ENCODE measurements at regions not wholly inside any gene's neighbourhood (a gene's known extent, or its start where the extent isn't known, plus 50 kb on each side); places are given as distances from the start of the nearest gene placed in this dataset.
"Not testable (repeated sequence)": the region's sequence is repeated elsewhere in the genome, so short reads cannot be mapped to it uniquely, and the experiment has no call there.

GRCh38 chrX:508163-508562 lies 121.5 kb upstream of the PPP2R3B start:
- no peaks in the 10 kb centered on the region for H3K9me3 ChIP-seq (ENCODE audit: control insufficient read depth, insufficient read depth, low read length)
- H3K79me2 ChIP-seq (ENCODE audit: control insufficient read depth, low read length) = no peaks in the 10 kb centered on the region
- TF ChIP-seq EZH2phosphoT487 (IDR thresholded peaks at IDR 0.05; ENCODE audit: borderline replicate concordance, low read length) = no peak
- TF ChIP-seq, protein P1, sequence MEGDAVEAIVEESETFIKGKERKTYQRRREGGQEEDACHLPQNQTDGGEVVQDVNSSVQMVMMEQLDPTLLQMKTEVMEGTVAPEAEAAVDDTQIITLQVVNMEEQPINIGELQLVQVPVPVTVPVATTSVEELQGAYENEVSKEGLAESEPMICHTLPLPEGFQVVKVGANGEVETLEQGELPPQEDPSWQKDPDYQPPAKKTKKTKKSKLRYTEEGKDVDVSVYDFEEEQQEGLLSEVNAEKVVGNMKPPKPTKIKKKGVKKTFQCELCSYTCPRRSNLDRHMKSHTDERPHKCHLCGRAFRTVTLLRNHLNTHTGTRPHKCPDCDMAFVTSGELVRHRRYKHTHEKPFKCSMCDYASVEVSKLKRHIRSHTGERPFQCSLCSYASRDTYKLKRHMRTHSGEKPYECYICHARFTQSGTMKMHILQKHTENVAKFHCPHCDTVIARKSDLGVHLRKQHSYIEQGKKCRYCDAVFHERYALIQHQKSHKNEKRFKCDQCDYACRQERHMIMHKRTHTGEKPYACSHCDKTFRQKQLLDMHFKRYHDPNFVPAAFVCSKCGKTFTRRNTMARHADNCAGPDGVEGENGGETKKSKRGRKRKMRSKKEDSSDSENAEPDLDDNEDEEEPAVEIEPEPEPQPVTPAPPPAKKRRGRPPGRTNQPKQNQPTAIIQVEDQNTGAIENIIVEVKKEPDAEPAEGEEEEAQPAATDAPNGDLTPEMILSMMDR (IDR thresholded peaks at IDR 0.05; ENCODE audit: low read depth, low read length, poor library complexity, severe bottlenecking) = no peak
- H3K4me3 ChIP-seq (ENCODE audit: low read length) = no peak overlapping the region
- no peak overlapping the region for H3K27ac ChIP-seq (ENCODE audit: low read depth, low read length)
- H3K36me3 ChIP-seq (ENCODE audit: control insufficient read depth, low read length) = no peaks in the 10 kb centered on the region
- H3K4me1 ChIP-seq (ENCODE audit: control insufficient read depth, low read length) = no peaks in the 10 kb centered on the region
- no peak overlapping the region for H3K4me2 ChIP-seq (ENCODE audit: low read length)
- H3F3A ChIP-seq (ENCODE audit: control insufficient read depth, insufficient read depth) = no peaks in the 10 kb centered on the region
- no peaks in the 10 kb centered on the region for H3K9me2 ChIP-seq (replicated peaks; ENCODE audit: control insufficient read depth, low read length)
- no peaks in the 10 kb centered on the region for H4K20me1 ChIP-seq (ENCODE audit: control insufficient read depth, insufficient read depth, low read depth, low read length)
- no peaks in the 10 kb centered on the region for H3K27me3 ChIP-seq (ENCODE audit: control insufficient read depth, low read length)

DNA sequence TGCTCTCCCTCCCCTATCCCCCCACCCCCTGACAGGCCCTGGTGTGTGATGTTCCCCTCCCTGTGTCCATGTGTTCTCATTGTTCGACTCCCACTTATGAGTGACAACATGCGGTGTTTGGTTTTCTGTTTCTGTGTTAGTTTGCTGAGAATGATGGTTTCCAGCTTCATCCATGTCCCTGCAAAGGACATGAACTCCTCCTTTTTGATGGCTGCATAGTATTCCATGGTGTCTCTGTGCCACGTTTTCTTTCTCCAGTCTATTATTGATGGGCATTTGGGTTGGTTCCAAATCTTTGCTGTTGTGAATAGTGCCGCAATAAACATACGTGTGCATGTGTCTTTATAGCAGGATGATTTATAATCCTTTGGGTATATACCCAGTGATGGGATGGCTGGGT lies 121.8 kb upstream of the SHOX start:
- not testable (repeated sequence) for H3F3A ChIP-seq (ENCODE audit: control insufficient read depth, insufficient read depth); H3K27me3 ChIP-seq (ENCODE audit: control insufficient read depth, low read length); H3K27ac ChIP-seq (ENCODE audit: low read depth, low read length); H3K36me3 ChIP-seq (ENCODE audit: control insufficient read depth, low read length); H3K79me2 ChIP-seq (ENCODE audit: control insufficient read depth, low read length); H3K4me2 ChIP-seq (ENCODE audit: low read length); H4K20me1 ChIP-seq (ENCODE audit: control insufficient read depth, insufficient read depth, low read depth, low read length); H3K4me1 ChIP-seq (ENCODE audit: control insufficient read depth, low read length); H3K9me3 ChIP-seq (ENCODE audit: control insufficient read depth, insufficient read depth, low read length); H3K4me3 ChIP-seq (ENCODE audit: low read length); H3K9me2 ChIP-seq (replicated peaks; ENCODE audit: control insufficient read depth, low read length)

- H3F3A ChIP-seq (ENCODE audit: control insufficient read depth, insufficient read depth); H3K79me2 ChIP-seq (ENCODE audit: control insufficient read depth, low read length); H3K4me3 ChIP-seq (ENCODE audit: low read length); H4K20me1 ChIP-seq (ENCODE audit: control insufficient read depth, insufficient read depth, low read depth, low read length); H3K4me1 ChIP-seq (ENCODE audit: control insufficient read depth, low read length); H3K9me2 ChIP-seq (replicated peaks; ENCODE audit: control insufficient read depth, low read length); H3K27me3 ChIP-seq (ENCODE audit: control insufficient read depth, low read length); H3K4me2 ChIP-seq (ENCODE audit: low read length); H3K9me3 ChIP-seq (ENCODE audit: control insufficient read depth, insufficient read depth, low read length); H3K36me3 ChIP-seq (ENCODE audit: control insufficient read depth, low read length); H3K27ac ChIP-seq (ENCODE audit: low read depth, low read length): not testable (repeated sequence)
Observed at GRCh38 chrX:511089-511488, 119.5 kb upstream of the SHOX start.

DNA sequence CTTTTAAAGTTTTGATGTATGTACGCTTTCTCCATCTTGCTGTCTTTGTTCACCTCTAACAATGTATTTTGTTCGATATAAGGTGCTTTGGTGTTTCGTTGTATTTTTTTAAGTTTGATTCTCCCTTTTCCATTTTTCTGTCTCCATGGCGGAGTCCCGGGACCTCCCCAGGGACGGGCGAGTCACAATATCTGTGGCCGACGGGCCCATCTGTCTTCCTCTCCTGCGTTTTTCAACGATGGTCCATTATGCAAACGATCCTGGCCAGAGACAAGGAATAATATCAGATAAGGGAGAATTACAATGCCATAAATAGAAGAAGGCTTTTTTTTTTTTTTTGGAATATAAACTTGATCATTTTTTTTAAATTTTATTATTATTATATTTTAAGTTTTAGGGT lies 112.3 kb upstream of the SHOX start:
- no peak overlapping the region for H3K4me3 ChIP-seq (ENCODE audit: low read length)
- H3K4me2 ChIP-seq (ENCODE audit: low read length) = no peak overlapping the region
- H3K27ac ChIP-seq (ENCODE audit: low read depth, low read length) = no peak overlapping the region
- H3F3A ChIP-seq (ENCODE audit: control insufficient read depth, insufficient read depth) = no peaks in the 10 kb centered on the region
- no peak for TF ChIP-seq EZH2phosphoT487 (IDR thresholded peaks at IDR 0.05; ENCODE audit: borderline replicate concordance, low read length)
- TF ChIP-seq, protein P1 (IDR thresholded peaks at IDR 0.05; ENCODE audit: low read depth, low read length, poor library complexity, severe bottlenecking) = no peak
- no peaks in the 10 kb centered on the region for H3K9me2 ChIP-seq (replicated peaks; ENCODE audit: control insufficient read depth, low read length)
- no peaks in the 10 kb centered on the region for H3K4me1 ChIP-seq (ENCODE audit: control insufficient read depth, low read length)
- H3K36me3 ChIP-seq (ENCODE audit: control insufficient read depth, low read length) = no peaks in the 10 kb centered on the region
- no peaks in the 10 kb centered on the region for H3K79me2 ChIP-seq (ENCODE audit: control insufficient read depth, low read length)
- H3K27me3 ChIP-seq (ENCODE audit: control insufficient read depth, low read length) = no peaks in the 10 kb centered on the region
- no peaks in the 10 kb centered on the region for H3K9me3 ChIP-seq (ENCODE audit: control insufficient read depth, insufficient read depth, low read length)
- H4K20me1 ChIP-seq (ENCODE audit: control insufficient read depth, insufficient read depth, low read depth, low read length) = no peaks in the 10 kb centered on the region
